Epithelial cell of esophagus (primary cell): ENCODE measurements at regions not wholly inside any gene's neighbourhood (a gene's known extent, or its start where the extent isn't known, plus 50 kb on each side); places are given as distances from the start of the nearest gene placed in this dataset.

Experiments used
- DNase-seq: peaks from one replicate; pipeline ENCODE4 v3.0.0; 2010; ENCODE audit warnings: low read depth
- H3K4me3 ChIP-seq: 2 replicates; pipeline ENCODE4 v1.5.1; 2011; ENCODE audit warnings: mild to moderate bottlenecking, low read length, control low read depth
- TF ChIP-seq, protein P1 (sequence below): IDR thresholded peaks from 2 replicates; pipeline ENCODE4 v1.5.1; 2011; ENCODE audit warnings: low read depth, mild to moderate bottlenecking, low read length, control low read depth, inconsistent platforms; ENCODE audit not compliant: insufficient read depth; ENCODE audit errors: missing control alignments

- no peak for DNase-seq
- no peak overlapping the region for H3K4me3 ChIP-seq
- TF ChIP-seq, protein P1, sequence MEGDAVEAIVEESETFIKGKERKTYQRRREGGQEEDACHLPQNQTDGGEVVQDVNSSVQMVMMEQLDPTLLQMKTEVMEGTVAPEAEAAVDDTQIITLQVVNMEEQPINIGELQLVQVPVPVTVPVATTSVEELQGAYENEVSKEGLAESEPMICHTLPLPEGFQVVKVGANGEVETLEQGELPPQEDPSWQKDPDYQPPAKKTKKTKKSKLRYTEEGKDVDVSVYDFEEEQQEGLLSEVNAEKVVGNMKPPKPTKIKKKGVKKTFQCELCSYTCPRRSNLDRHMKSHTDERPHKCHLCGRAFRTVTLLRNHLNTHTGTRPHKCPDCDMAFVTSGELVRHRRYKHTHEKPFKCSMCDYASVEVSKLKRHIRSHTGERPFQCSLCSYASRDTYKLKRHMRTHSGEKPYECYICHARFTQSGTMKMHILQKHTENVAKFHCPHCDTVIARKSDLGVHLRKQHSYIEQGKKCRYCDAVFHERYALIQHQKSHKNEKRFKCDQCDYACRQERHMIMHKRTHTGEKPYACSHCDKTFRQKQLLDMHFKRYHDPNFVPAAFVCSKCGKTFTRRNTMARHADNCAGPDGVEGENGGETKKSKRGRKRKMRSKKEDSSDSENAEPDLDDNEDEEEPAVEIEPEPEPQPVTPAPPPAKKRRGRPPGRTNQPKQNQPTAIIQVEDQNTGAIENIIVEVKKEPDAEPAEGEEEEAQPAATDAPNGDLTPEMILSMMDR, result no peak
Measured at GRCh38 chr2:8264981-8265380, 416.9 kb upstream of the ID2 start.

DNA sequence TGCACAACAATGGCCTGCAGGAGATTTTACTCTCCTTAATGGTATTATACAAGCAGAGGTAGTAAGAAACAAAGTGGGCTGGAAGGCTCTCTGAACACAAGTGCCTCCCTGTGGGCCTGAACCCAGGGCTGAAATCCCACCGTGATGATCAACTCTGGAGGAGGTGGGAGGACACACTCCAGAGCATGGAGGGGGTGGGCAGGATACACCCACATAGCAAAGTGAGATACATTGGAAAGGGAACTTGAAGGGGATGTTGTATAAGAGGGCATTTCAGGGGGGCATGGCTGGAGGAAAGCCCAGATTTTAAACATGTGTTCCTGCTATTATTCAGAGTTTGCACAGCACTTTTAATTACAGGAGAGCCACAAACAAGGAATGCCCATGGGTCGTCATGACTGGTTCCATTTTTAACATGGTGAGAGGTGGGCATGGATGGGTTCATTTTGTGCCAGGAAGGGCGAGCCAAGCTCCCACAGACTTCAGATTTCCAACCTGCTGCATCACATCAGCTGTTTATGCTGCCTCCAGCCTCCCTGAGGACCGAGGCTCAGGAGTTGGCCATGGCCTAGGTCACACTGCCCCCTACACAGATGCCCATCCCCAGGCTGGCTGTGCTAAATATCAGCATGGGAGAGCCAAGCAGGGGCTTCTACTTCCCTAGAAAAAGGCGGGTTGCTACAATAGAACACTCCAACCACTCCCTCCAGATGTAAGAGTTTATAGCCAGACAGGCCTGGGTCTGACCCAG, 416.2 kb upstream of the ID2 start:
- no peak for DNase-seq
- no peak overlapping the region for H3K4me3 ChIP-seq
- TF ChIP-seq, protein P1, result no peak

DNA sequence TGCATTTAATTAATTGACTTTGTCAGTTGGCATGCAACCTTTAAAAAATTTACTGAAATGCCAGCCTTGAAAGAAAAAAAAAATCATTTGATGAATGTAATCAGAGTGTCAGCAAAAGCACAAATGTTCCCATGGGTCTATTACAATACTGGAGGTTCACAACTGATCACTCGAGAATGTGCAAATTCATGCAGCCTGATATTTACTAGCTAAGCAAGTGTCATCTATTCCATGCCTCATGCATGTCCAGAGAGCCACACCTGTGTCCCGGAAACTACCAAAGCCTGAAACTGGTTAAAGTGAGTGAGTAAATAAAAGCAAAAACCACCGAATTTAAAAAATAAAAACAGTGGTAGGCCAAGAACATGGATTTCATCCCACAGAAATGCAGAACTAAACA, 415.3 kb upstream of the ID2 start:
- TF ChIP-seq, protein P1, result no peak
- H3K4me3 ChIP-seq, result no peak overlapping the region
- no peak for DNase-seq

- no peak overlapping the region for H3K4me3 ChIP-seq
- no peak for DNase-seq
- TF ChIP-seq, protein P1, result no peak
Measured at GRCh38 chr2:8267048-8267447, 414.8 kb upstream of the ID2 start.

GRCh38 chr2:8267721-8268120, 414.1 kb upstream of the ID2 start:
- DNase-seq, result no peak
- no peak overlapping the region for H3K4me3 ChIP-seq
- TF ChIP-seq, protein P1, result no peak

GRCh38 chr2:8268172-8268783, 413.6 kb upstream of the ID2 start:
- TF ChIP-seq, protein P1, result no peak
- no peak overlapping the region for H3K4me3 ChIP-seq
- no peak for DNase-seq

GRCh38 chr2:8270699-8271098, 411.2 kb upstream of the ID2 start:
- H3K4me3 ChIP-seq, result no peak overlapping the region
- DNase-seq, result no peak
- TF ChIP-seq, protein P1, result no peak
